Stomach (tissue), 8 donors: ENCODE measurements at regions not wholly inside any gene's neighbourhood (a gene's known extent, or its start where the extent isn't known, plus 50 kb on each side); places are given as distances from the start of the nearest gene placed in this dataset.

ENCODE experiments used
- DNase-seq, 2 donors: peaks; one replicate each; pipeline versions ENCODE4 v3.0.0 to v3.0.0-alpha.2; 2013 to 2019
- H3K27ac ChIP-seq, 5 donors: fragments of 200-600 bp in 4 of 5; sonication (generic) in 4 of 5; one replicate each; pipeline ENCODE4 v1.5.1; 2013 to 2019; ENCODE audit warnings: mild to moderate bottlenecking in 1 of 5, moderate library complexity in 1 of 5
- H3K27me3 ChIP-seq, 3 donors: fragments of 200-600 bp; sonication (generic); one replicate each; pipeline ENCODE4 v1.5.1; 2017 to 2019; ENCODE audit warnings: mixed run types in 1 of 3
- H3K36me3 ChIP-seq, 4 donors: fragments of 200-600 bp; sonication (generic); 1 replicate in 3 of 4; 2 replicates in 1 of 4; pipeline ENCODE4 v1.5.1; 2016 to 2019
- H3K4me1 ChIP-seq, 4 donors: fragments of 200-600 bp; sonication (generic); one replicate each; pipeline ENCODE4 v1.5.1; 2016 to 2019
- H3K4me3 ChIP-seq, 4 donors: fragments of 200-600 bp; sonication (generic) in 3 of 4; one replicate each; pipeline ENCODE4 v1.5.1; 2016 to 2019; ENCODE audit warnings: mild to moderate bottlenecking in 1 of 4
- H3K9me3 ChIP-seq, 4 donors: fragments of 200-600 bp; sonication (generic); one replicate each; pipeline ENCODE4 v1.5.1; 2016 to 2019
- EP300 ChIP-seq: sonication (generic); formaldehyde crosslinking; IDR thresholded peaks from one replicate; pipeline ENCODE4 v1.6.1; 2017; ENCODE audit warnings: antibody characterized with exemption
- POLR2A ChIP-seq, 4 donors: fragments of 450-650 bp; IDR thresholded peaks; one replicate each; pipeline ENCODE4 v1.6.1; 2016; ENCODE audit warnings: antibody characterized with exemption in 4 of 4, control low read depth in 2 of 4, mild to moderate bottlenecking in 1 of 4, moderate library complexity in 1 of 4
- POLR2AphosphoS5 ChIP-seq, 3 donors: sonication (generic); formaldehyde crosslinking; IDR thresholded peaks; one replicate each; pipeline ENCODE4 v1.6.1; 2016; ENCODE audit warnings: antibody characterized with exemption in 3 of 3
- WGBS, 5 donors: extraction: QIAGEN DNeasy Blood & Tissue Kit in 3 of 5; methylation state at CpG; one replicate each; pipeline versions ENCODE4 v1.1.5 to v1.1.7; 2013 to 2018; 5-methylcytosine and 5-hydroxymethylcytosine counted together
- intact Hi-C: fragments of 100-400 bp; cut with DNase I; formaldehyde crosslinking; loops from one replicate; pipeline ENCODE4 v1.15.1; 2023; ENCODE audit warnings: low total_unique reads
- TF ChIP-seq, protein P1 (sequence below), 7 experiments: fragments of 450-650 bp in 4 of 7; fragments of 200-600 bp in 3 of 7; sonication (generic) in 3 of 7; IDR thresholded peaks; one replicate each; pipeline ENCODE4 v1.5.1; 2016 to 2019; ENCODE audit warnings: antibody characterized with exemption in 7 of 7, control low read depth in 2 of 7, mild to moderate bottlenecking in 1 of 7
- donor health status: healthy with polysubstance abuse.
- donor health status: Bipolar disorder and iron deficiency.
- donor health status: healthy.

DNA sequence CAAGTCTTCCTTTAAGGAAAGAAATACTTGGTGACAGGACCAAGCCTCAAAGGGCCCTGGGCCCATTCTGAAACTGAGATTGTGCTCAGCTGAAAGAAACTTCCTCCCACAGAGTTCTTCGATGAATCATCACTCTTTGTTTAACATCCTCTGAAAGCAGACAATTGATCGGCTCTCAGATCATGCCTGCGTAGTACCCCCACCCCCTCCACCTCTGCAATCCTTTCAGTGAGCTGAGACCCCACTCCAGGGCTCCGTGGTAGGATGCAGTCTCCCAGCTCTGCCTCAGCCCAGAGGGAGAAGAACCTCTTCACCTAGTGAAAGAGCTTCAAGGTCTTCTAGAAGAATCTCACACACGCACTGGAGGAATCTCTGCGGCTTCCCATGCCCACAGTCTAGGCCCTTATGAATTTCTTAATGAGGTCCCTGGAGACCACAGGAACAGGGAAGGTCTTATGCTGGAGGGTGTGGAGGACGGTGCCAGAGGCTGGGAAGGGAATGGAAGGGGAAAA, 104.9 kb upstream of the SOD1 start:
- Histone ChIP-seq H3K27ac (no peak overlapping the region), H3K27me3 (peaks cover 16 to 59% (median 27%) of the 10 kb centered on the region in 3 donors), H3K4me3 (no peak overlapping the region), H3K9me3 (no peaks in the 10 kb centered on the region), H3K36me3 (no peaks in the 10 kb centered on the region), H3K4me1 (peaks cover 15 to 23% (median 21%) of the 10 kb centered on the region in 4 donors)
- DNase-seq = no peak
- WGBS, 5 donors = 58 to 69% (median 63%) methylated on average over 7 of the region's 7 CpGs
- TF ChIP-seq POLR2A (IDR thresholded peaks at IDR 0.05) (no peak), EP300 (no peak), POLR2AphosphoS5 (IDR thresholded peaks at IDR 0.05) (no peak)
- TF ChIP-seq, protein P1, sequence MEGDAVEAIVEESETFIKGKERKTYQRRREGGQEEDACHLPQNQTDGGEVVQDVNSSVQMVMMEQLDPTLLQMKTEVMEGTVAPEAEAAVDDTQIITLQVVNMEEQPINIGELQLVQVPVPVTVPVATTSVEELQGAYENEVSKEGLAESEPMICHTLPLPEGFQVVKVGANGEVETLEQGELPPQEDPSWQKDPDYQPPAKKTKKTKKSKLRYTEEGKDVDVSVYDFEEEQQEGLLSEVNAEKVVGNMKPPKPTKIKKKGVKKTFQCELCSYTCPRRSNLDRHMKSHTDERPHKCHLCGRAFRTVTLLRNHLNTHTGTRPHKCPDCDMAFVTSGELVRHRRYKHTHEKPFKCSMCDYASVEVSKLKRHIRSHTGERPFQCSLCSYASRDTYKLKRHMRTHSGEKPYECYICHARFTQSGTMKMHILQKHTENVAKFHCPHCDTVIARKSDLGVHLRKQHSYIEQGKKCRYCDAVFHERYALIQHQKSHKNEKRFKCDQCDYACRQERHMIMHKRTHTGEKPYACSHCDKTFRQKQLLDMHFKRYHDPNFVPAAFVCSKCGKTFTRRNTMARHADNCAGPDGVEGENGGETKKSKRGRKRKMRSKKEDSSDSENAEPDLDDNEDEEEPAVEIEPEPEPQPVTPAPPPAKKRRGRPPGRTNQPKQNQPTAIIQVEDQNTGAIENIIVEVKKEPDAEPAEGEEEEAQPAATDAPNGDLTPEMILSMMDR (IDR thresholded peaks at IDR 0.05) = no peak
- intact Hi-C loops = no loop called here

DNA sequence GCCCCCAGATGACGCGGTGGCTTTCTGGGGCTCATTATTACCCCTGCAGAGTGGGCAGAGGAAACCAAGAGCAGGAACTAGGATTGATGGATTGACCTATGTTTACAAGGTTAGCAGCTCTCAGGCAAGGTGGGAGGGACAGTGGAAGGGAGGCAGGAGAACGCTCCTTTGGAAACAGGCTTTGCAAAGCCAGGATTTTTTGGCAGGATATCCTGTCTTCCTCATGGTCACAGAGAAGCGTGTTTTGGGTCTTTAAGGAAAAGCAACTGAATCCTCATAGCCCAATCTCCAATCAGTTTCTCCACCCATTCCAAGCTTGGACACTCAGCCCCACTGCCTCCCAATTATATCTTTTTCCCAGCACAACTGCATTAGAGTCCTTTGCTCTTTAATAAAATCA, 105.6 kb upstream of the SOD1 start:
- no peak overlapping the region for H3K4me3 ChIP-seq
- H3K9me3 ChIP-seq = no peaks in the 10 kb centered on the region
- H3K36me3 ChIP-seq = no peaks in the 10 kb centered on the region
- DNase-seq = no peak
- no peak for TF ChIP-seq POLR2A (IDR thresholded peaks at IDR 0.05)
- TF ChIP-seq, protein P1 (IDR thresholded peaks at IDR 0.05) = no peak
- no peak for TF ChIP-seq POLR2AphosphoS5 (IDR thresholded peaks at IDR 0.05)
- no peak for TF ChIP-seq EP300
- H3K27me3 ChIP-seq = peaks cover 13 to 52% (median 21%) of the 10 kb centered on the region in 3 donors
- H3K27ac ChIP-seq = no peak overlapping the region
- 59 to 77% (median 69%) methylated on average over 4 of the region's 4 CpGs for WGBS, 5 donors
- intact Hi-C loops = no loop called here
- peaks cover 15 to 16% (median 16%) of the 10 kb centered on the region in 4 donors for H3K4me1 ChIP-seq

DNA sequence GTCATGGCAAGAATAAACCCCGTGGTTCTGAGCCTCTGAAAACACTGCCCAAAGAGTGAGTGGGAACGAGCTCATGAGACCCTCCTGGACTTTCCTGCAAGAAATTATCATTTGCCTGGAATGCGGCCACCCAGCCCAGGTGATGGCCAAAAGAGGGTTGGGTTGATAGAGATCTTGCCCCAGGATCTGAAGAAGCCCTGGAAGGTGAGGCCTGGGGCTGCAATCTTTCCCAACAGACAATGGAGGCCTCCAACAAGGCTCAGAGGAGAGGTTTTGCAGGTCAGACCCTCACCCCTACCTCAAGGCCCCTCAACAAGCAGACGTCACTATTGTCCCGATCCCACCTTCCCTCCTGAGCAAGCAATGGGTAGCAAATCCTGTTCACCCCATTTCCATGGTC, 106.0 kb upstream of the SOD1 start:
- Histone ChIP-seq H3K27ac (no peak overlapping the region), H3K27me3 (peaks cover 12 to 51% (median 16%) of the 10 kb centered on the region in 3 donors), H3K9me3 (no peaks in the 10 kb centered on the region), H3K4me1 (peaks cover 11 to 13% (median 11%) of the 10 kb centered on the region in 4 donors), H3K36me3 (no peaks in the 10 kb centered on the region), H3K4me3 (no peak overlapping the region)
- no peak for DNase-seq
- intact Hi-C loops = no loop called here
- TF ChIP-seq POLR2AphosphoS5 (IDR thresholded peaks at IDR 0.05) (no peak), EP300 (no peak), POLR2A (IDR thresholded peaks at IDR 0.05) (no peak)
- WGBS, 5 donors = 76 to 91% (median 83%) methylated on average over 4 to 5 of the region's 5 CpGs

DNA sequence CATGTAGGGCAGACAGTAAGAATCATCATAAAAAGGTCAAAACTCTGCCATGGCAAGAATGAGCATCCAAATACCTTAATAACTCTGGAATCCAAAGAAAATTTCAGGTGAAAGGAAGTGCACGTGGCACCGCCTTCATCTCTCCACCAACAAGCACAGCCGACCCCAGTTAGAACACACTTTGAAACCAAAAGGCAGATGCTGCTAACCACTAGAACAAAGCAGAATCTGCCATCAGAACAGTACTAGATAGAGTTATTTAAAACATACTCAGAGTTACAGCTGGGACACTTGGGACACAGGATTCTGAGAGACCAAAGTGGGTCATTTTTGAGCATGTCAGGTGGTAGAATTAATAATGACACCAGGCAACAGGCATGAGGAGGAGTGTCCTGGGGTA, 106.7 kb upstream of the SOD1 start:
- peaks cover 5 to 45% (median 10%) of the 10 kb centered on the region in 3 donors for H3K27me3 ChIP-seq
- no peaks in the 10 kb centered on the region for H3K36me3 ChIP-seq
- no peak for DNase-seq
- no peak overlapping the region for H3K4me3 ChIP-seq
- 89 to 97% (median 90%) methylated on average over 3 of the region's 3 CpGs for WGBS, 5 donors
- intact Hi-C loops = no loop called here
- H3K4me1 ChIP-seq = peaks cover 4 to 6% (median 5%) of the 10 kb centered on the region in 4 donors
- TF ChIP-seq POLR2A (IDR thresholded peaks at IDR 0.05) = no peak
- TF ChIP-seq POLR2AphosphoS5 (IDR thresholded peaks at IDR 0.05) = no peak
- TF ChIP-seq, protein P1 (IDR thresholded peaks at IDR 0.05) = no peak
- no peak overlapping the region for H3K27ac ChIP-seq
- H3K9me3 ChIP-seq = no peaks in the 10 kb centered on the region

DNA sequence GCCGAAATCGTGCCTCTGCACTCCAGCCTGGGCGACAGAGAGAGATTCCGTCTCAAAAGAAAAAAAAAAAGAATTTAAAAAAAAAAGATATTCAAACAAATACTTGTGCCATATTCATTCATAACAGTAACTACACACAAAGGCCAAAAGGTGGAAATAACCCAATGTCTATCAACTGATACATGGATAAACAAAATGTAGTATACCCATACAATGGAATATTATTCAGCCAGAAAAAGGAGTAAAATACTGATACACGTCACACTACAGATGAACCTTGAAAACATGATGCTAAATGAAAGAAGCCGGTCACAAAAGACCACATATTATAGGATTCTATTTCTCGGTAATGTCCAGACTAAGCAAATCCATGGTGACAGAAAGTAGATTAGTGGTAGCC, 109.4 kb upstream of the SOD1 start:
- DNase-seq = no peak
- Histone ChIP-seq H3K4me3 (no peak overlapping the region), H3K9me3 (no peaks in the 10 kb centered on the region), H3K36me3 (no peaks in the 10 kb centered on the region), H3K27me3 (peaks cover 0 to 22% (median 0%) of the 10 kb centered on the region in 3 donors), H3K27ac (no peak overlapping the region), H3K4me1 (no peaks in the 10 kb centered on the region)
- intact Hi-C loops = no loop called here
- WGBS, 5 donors = 96 to 99% (median 98%) methylated on average over 7 of the region's 7 CpGs
- no peak for TF ChIP-seq POLR2A (IDR thresholded peaks at IDR 0.05)
- no peak for TF ChIP-seq POLR2AphosphoS5 (IDR thresholded peaks at IDR 0.05)
- TF ChIP-seq EP300 = no peak
- TF ChIP-seq, protein P1 (IDR thresholded peaks at IDR 0.05) = no peak
